Esophagus muscularis mucosa (tissue), 4 donors: ENCODE measurements at regions not wholly inside any gene's neighbourhood (a gene's known extent, or its start where the extent isn't known, plus 50 kb on each side); places are given as distances from the start of the nearest gene placed in this dataset.

Experiments
- DNase-seq: peaks from one replicate; pipeline ENCODE4 v3.0.0-alpha.2; 2017; ENCODE audit errors: extremely low spot score
- H3K27ac ChIP-seq, 4 donors: fragments of 200-600 bp; sonication (generic); replicated peaks in 1 of 4; 1 replicate in 3 of 4; 2 replicates in 1 of 4; pipeline ENCODE4 v1.5.1; 2016 to 2019; ENCODE audit warnings: mild to moderate bottlenecking in 1 of 4
- H3K27me3 ChIP-seq, 4 donors: fragments of 200-600 bp; sonication (generic); one replicate each; pipeline versions ENCODE4 v1.5.1 to v1.6.0; 2016 to 2019
- H3K36me3 ChIP-seq, 4 donors: fragments of 200-600 bp; sonication (generic); one replicate each; pipeline ENCODE4 v1.5.1; 2016 to 2019
- H3K4me1 ChIP-seq, 4 donors: fragments of 200-600 bp; sonication (generic); one replicate each; pipeline ENCODE4 v1.5.1; 2016 to 2019
- H3K4me3 ChIP-seq, 4 donors: fragments of 200-600 bp; sonication (generic); 1 replicate in 2 of 4; 2 replicates in 2 of 4; pipeline ENCODE4 v1.5.1; 2016 to 2019; ENCODE audit warnings: mild to moderate bottlenecking in 4 of 4, moderate library complexity in 1 of 4
- H3K9me3 ChIP-seq, 4 donors: fragments of 200-600 bp; sonication (generic); 1 replicate in 3 of 4; 2 replicates in 1 of 4; pipeline ENCODE4 v1.5.1; 2016 to 2019
- CTCF ChIP-seq, 3 experiments: fragments of 200-600 bp in 2 of 3; fragments of 450-650 bp in 1 of 3; sonication (generic) in 2 of 3; IDR thresholded peaks; one replicate each; pipeline ENCODE4 v1.5.1; 2017 to 2019; ENCODE audit warnings: antibody characterized with exemption in 3 of 3, mild to moderate bottlenecking in 2 of 3, moderate library complexity in 1 of 3
- EP300 ChIP-seq: sonication (generic); formaldehyde crosslinking; IDR thresholded peaks from one replicate; pipeline ENCODE4 v1.6.1; 2017; ENCODE audit warnings: antibody characterized with exemption
- POLR2A ChIP-seq: fragments of 450-650 bp; IDR thresholded peaks from one replicate; pipeline ENCODE4 v1.6.1; 2017; ENCODE audit warnings: antibody characterized with exemption, moderate library complexity, mild to moderate bottlenecking, low read depth
- POLR2AphosphoS5 ChIP-seq, 2 donors: sonication (generic); formaldehyde crosslinking; IDR thresholded peaks; one replicate each; pipeline ENCODE4 v1.6.1; 2017; ENCODE audit warnings: antibody characterized with exemption in 2 of 2
- WGBS: methylation state at CpG from one replicate; pipeline ENCODE4 v1.1.5; 2018; 5-methylcytosine and 5-hydroxymethylcytosine counted together
- intact Hi-C: fragments of 100-400 bp; cut with DNase I; formaldehyde crosslinking; loops from one replicate; pipeline ENCODE4 v1.15.1; 2023

- Histone ChIP-seq H3K27ac (no peak overlapping the region), H3K36me3 (no peaks in the 10 kb centered on the region), H3K4me3 (no peak overlapping the region), H3K9me3 (no peaks in the 10 kb centered on the region), H3K27me3 (no peaks in the 10 kb centered on the region), H3K4me1 (no peaks in the 10 kb centered on the region)
- TF ChIP-seq POLR2A (no peak), CTCF (IDR thresholded peaks at IDR 0.05) (no peak)
- no peak for DNase-seq
- intact Hi-C loops = no loop called here
Observed at GRCh38 chr3:159239059-159239458, 437.2 kb downstream of the MFSD1 start.

- no peak for DNase-seq
- Histone ChIP-seq H3K27ac (no peak overlapping the region), H3K4me1 (no peaks in the 10 kb centered on the region), H3K4me3 (no peak overlapping the region), H3K36me3 (no peaks in the 10 kb centered on the region), H3K9me3 (no peaks in the 10 kb centered on the region), H3K27me3 (no peaks in the 10 kb centered on the region)
- intact Hi-C loops = no loop called here
- TF ChIP-seq POLR2A = no peak
- TF ChIP-seq POLR2AphosphoS5 (IDR thresholded peaks at IDR 0.05) = no peak
- TF ChIP-seq EP300 = no peak
- TF ChIP-seq CTCF (IDR thresholded peaks at IDR 0.05) = no peak
- WGBS = 84% methylated on average over 4 of the region's 4 CpGs
Observed at GRCh38 chr3:159244933-159245332, 443.1 kb downstream of the MFSD1 start.

GRCh38 chr3:159245871-159246270 lies 444.0 kb downstream of the MFSD1 start:
- Histone ChIP-seq H3K4me3 (no peak overlapping the region), H3K27ac (no peak overlapping the region), H3K9me3 (no peaks in the 10 kb centered on the region), H3K4me1 (no peaks in the 10 kb centered on the region), H3K36me3 (no peaks in the 10 kb centered on the region), H3K27me3 (no peaks in the 10 kb centered on the region)
- no peak for DNase-seq
- intact Hi-C loops = no loop called here
- TF ChIP-seq POLR2AphosphoS5 (IDR thresholded peaks at IDR 0.05) (no peak), EP300 (no peak), POLR2A (no peak), CTCF (IDR thresholded peaks at IDR 0.05) (no peak)

- TF ChIP-seq EP300 = no peak
- no peak for TF ChIP-seq POLR2AphosphoS5 (IDR thresholded peaks at IDR 0.05)
- no peaks in the 10 kb centered on the region for H3K4me1 ChIP-seq
- H3K9me3 ChIP-seq = no peaks in the 10 kb centered on the region
- WGBS = 65% methylated on average over 5 of the region's 5 CpGs
- H3K27me3 ChIP-seq = no peaks in the 10 kb centered on the region
- intact Hi-C loops = no loop called here
- DNase-seq = no peak
- H3K27ac ChIP-seq = no peak overlapping the region
- no peaks in the 10 kb centered on the region for H3K36me3 ChIP-seq
- H3K4me3 ChIP-seq = no peak overlapping the region
Observed at GRCh38 chr3:159246385-159246784, 444.5 kb downstream of the MFSD1 start.

GRCh38 chr3:159249472-159250174 lies 447.8 kb downstream of the MFSD1 start:
- no peak for DNase-seq

More at GRCh38 chr3:159249472-159250174, 447.8 kb downstream of the MFSD1 start:
- Histone ChIP-seq H3K4me3 (no peak overlapping the region), H3K27me3 (no peaks in the 10 kb centered on the region), H3K27ac (no peak overlapping the region), H3K36me3 (no peaks in the 10 kb centered on the region), H3K4me1 (no peaks in the 10 kb centered on the region), H3K9me3 (peaks cover 3 to 15% (median 11%) of the 10 kb centered on the region in 4 donors)
- 83% methylated on average over 5 of the region's 5 CpGs for WGBS
- intact Hi-C loops = no loop called here
- TF ChIP-seq CTCF (IDR thresholded peaks at IDR 0.05) (no peak), POLR2AphosphoS5 (IDR thresholded peaks at IDR 0.05) (no peak), POLR2A (no peak), EP300 (no peak)
